Nephron progenitor cell (in vitro differentiated cells): ENCODE measurements at regions not wholly inside any gene's neighbourhood (a gene's known extent, or its start where the extent isn't known, plus 50 kb on each side); places are given as distances from the start of the nearest gene placed in this dataset.

Experiments
- DNase-seq: peaks from one replicate; pipeline ENCODE4 v3.0.0; 2021
- H3K27ac Mint-ChIP-seq: 2 replicates; pipeline ENCODE4 v1.8.0; 2021; ENCODE audit warnings: mild to moderate bottlenecking, moderate library complexity, mixed read lengths
- H3K27me3 Mint-ChIP-seq: 2 replicates; pipeline ENCODE4 v1.8.0; 2021; ENCODE audit warnings: mild to moderate bottlenecking, low read depth, mixed read lengths; ENCODE audit not compliant: poor library complexity
- H3K36me3 Mint-ChIP-seq: 2 replicates; pipeline ENCODE4 v1.8.0; 2021; ENCODE audit warnings: low read depth, mixed read lengths
- H3K4me1 Mint-ChIP-seq: 2 replicates; pipeline ENCODE4 v1.8.0; 2021; ENCODE audit warnings: mixed read lengths
- H3K4me3 Mint-ChIP-seq: 2 replicates; pipeline ENCODE4 v1.8.0; 2021; ENCODE audit warnings: mild to moderate bottlenecking, moderate library complexity, mixed read lengths
- H3K9me3 Mint-ChIP-seq: 2 replicates; pipeline ENCODE4 v1.8.0; 2021; ENCODE audit warnings: mild to moderate bottlenecking, moderate library complexity, mixed read lengths
- TF ChIP-seq, protein P1 (sequence below): fragments of 200-600 bp; sonication (generic); IDR thresholded peaks from 2 replicates; pipeline ENCODE4 v1.5.0; 2021; ENCODE audit warnings: antibody characterized with exemption

DNA sequence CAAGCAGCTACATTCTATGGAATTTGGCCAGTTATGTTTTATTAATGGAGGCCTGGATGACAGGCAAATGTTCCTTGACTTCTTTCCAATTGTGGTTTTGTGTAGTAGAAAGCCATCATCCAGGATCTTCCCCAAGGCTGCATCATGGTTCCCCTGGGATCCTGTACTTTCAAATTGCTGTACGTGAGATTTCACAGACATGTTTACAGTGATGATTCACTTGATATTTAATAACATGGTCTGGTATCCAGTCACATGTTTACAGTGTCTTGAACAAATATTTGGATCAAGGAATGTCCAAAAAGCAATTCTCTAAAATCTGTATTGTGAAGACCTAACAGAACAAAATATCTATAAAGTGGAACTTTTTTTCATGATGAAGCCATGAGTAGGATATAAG lies 68.3 kb upstream of the ST6GALNAC3 start:
- Mint-ChIP-seq H3K27me3 (no peaks in the 10 kb centered on the region), H3K4me3 (no peak overlapping the region), H3K4me1 (no peaks in the 10 kb centered on the region), H3K9me3 (no peaks in the 10 kb centered on the region), H3K36me3 (no peaks in the 10 kb centered on the region), H3K27ac (no peak overlapping the region)
- no peak for DNase-seq
- TF ChIP-seq, protein P1, sequence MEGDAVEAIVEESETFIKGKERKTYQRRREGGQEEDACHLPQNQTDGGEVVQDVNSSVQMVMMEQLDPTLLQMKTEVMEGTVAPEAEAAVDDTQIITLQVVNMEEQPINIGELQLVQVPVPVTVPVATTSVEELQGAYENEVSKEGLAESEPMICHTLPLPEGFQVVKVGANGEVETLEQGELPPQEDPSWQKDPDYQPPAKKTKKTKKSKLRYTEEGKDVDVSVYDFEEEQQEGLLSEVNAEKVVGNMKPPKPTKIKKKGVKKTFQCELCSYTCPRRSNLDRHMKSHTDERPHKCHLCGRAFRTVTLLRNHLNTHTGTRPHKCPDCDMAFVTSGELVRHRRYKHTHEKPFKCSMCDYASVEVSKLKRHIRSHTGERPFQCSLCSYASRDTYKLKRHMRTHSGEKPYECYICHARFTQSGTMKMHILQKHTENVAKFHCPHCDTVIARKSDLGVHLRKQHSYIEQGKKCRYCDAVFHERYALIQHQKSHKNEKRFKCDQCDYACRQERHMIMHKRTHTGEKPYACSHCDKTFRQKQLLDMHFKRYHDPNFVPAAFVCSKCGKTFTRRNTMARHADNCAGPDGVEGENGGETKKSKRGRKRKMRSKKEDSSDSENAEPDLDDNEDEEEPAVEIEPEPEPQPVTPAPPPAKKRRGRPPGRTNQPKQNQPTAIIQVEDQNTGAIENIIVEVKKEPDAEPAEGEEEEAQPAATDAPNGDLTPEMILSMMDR, result no peak

DNA sequence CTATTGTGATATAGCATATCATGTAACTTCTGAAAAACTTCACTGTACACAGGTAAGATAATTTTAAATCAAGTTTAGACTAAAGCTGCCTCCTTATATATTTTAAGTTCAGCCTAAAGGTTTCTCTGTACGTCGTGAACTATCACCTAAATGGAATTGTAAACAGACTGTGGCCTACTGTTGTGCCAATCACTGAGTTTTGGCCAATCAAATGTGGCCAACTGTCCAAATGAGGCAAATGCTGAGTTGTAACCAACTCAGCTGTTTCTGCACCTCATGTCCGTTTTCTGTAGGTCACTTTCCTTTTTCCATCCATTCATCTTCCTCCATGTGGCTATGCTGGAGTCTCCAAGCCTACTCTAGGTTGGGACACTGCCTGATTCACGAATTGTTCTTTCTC lies 63.7 kb upstream of the ST6GALNAC3 start:
- Mint-ChIP-seq H3K27me3 (no peaks in the 10 kb centered on the region), H3K4me1 (peaks cover 21% of the 10 kb centered on the region), H3K36me3 (no peaks in the 10 kb centered on the region), H3K9me3 (peaks cover 13% of the 10 kb centered on the region), H3K27ac (no peak overlapping the region), H3K4me3 (no peak overlapping the region)
- TF ChIP-seq, protein P1, result no peak
- DNase-seq, result no peak

DNA sequence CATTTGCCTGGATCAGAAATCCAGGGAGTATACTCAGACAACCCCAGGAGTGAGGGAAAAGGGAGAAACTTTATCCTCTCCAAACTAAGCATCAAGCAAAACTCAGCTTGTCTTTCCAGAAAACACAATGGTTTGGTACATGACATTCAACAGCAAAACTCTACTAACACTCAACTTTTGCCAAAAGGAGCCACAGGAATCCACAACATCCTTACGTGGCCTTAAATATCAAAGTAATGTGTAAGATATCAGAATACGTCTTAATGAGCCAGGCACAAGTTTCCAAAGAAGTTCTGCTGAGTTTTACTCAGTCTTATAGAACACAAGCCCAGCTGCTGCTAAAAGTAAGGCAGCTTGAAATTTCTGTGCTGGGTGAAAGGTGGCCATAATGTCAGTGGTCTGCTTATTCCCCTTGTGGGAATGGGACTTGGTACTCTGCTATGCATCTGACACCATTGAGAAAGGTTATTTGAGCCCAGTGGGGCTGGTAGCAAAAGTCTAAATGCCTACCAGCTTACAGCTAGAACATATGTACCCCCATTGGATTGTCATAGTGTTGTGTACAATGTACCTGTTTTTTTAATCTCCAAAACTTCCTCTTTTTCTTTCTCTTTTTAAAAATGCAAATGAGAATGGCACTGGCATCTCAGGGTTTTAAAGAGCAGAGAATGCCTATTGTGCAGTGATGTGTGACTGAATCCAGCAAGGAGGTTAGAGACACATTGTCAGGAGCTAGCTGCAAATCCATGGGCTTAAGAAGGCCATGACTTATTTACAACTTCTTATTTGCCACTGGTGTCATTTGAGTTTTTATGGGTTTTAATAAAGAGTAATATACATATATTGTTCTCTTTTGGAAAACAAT lies 62.0 kb upstream of the ST6GALNAC3 start:
- no peak for DNase-seq
- no peaks in the 10 kb centered on the region for H3K27me3 Mint-ChIP-seq
- TF ChIP-seq, protein P1, result no peak
- H3K9me3 Mint-ChIP-seq, result peaks cover 13% of the 10 kb centered on the region
- no peak overlapping the region for H3K4me3 Mint-ChIP-seq
- H3K27ac Mint-ChIP-seq, result peak overlapping the region; percentile 16
- peaks cover 21% of the 10 kb centered on the region for H3K4me1 Mint-ChIP-seq
- no peaks in the 10 kb centered on the region for H3K36me3 Mint-ChIP-seq

DNA sequence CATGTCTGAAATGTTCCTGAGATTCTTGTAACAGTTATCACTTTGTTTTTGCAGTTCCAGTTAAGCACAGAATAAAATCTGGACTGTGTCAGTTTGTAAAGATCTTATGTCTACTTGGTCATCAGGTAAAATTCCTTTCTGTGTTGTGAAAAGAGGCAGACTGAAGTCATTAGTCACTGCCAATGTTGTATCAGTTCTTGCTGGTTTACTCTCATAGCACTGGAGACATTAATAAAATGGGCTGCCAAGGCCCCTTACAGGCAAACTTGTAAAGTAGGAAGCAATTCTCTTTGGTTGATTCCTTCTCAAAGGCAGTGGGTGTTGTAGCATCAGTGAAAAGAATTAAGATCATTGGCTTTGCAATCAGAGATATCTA lies 61.4 kb upstream of the ST6GALNAC3 start:
- DNase-seq, result no peak
- H3K4me3 Mint-ChIP-seq, result no peak overlapping the region
- no peaks in the 10 kb centered on the region for H3K27me3 Mint-ChIP-seq
- TF ChIP-seq, protein P1, result no peak
- H3K36me3 Mint-ChIP-seq, result no peaks in the 10 kb centered on the region
- peaks cover 13% of the 10 kb centered on the region for H3K9me3 Mint-ChIP-seq
- H3K4me1 Mint-ChIP-seq, result peaks cover 21% of the 10 kb centered on the region
- no peak overlapping the region for H3K27ac Mint-ChIP-seq

DNA sequence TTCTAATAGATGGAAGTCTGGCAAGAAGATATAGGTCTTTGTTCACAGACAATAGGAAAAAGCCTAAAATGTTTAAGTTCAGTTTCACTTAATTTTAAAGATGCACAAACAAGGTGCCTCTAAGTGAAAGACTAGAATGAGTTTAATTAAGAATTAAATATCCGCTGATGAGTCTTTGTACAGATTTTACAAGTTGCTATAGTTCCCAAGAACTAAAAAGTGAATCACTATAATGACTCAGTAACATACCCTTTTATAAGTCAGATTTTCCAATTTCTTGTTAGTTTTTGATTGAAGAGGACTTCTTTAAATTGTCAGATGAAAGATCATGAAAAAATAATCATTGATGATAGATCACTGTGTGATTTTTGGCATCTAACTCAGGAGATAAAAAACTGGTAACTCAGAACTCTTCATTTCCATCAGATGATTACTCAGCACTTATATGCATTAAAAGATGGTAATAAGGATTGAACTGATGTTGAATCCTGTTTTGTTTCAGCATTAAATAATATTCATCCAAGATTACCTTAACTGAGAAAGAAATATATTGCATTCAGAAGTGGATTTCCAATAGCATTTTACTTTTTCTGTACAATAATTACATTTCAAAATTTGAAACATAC lies 59.0 kb upstream of the ST6GALNAC3 start:
- peaks cover 21% of the 10 kb centered on the region for H3K4me1 Mint-ChIP-seq
- no peak overlapping the region for H3K4me3 Mint-ChIP-seq
- H3K36me3 Mint-ChIP-seq, result no peaks in the 10 kb centered on the region
- DNase-seq, result no peak
- peaks cover 13% of the 10 kb centered on the region for H3K9me3 Mint-ChIP-seq
- TF ChIP-seq, protein P1, result no peak
- no peak overlapping the region for H3K27ac Mint-ChIP-seq
- H3K27me3 Mint-ChIP-seq, result no peaks in the 10 kb centered on the region

DNA sequence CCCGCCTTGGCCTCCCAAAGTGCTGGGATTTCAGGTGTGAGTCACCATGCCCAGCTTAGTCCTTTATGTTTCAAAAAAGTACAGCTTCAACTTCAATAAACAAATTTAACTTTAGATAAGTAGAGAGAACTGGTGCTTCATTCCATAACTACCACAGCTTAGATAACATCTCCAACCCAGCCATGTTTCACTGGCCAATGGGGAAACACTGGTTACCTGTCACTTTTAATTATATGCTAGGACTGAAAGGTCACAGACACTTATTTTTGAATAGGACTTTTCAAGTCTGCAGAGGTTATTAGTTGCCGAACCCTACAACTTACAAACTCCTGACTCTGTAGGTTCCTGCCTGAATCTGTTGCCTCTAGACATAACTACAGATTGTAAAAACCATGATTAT lies 56.5 kb upstream of the ST6GALNAC3 start:
- H3K27me3 Mint-ChIP-seq, result no peaks in the 10 kb centered on the region
- peaks cover 9% of the 10 kb centered on the region for H3K4me1 Mint-ChIP-seq

More for the DNA sequence above, 56.5 kb upstream of the ST6GALNAC3 start:
- DNase-seq, result no peak
- TF ChIP-seq, protein P1, result no peak
- H3K27ac Mint-ChIP-seq, result no peak overlapping the region
- H3K36me3 Mint-ChIP-seq, result no peaks in the 10 kb centered on the region
- no peak overlapping the region for H3K4me3 Mint-ChIP-seq
- peaks cover 13% of the 10 kb centered on the region for H3K9me3 Mint-ChIP-seq
